Fibroblast of the conjunctiva (primary cell): ENCODE measurements at regions not wholly inside any gene's neighbourhood (a gene's known extent, or its start where the extent isn't known, plus 50 kb on each side); places are given as distances from the start of the nearest gene placed in this dataset.
A peak's percentile ranks its signal among the peaks of the same experiment; 100 is the strongest.
"Not testable (repeated sequence)": the region's sequence is repeated elsewhere in the genome, so short reads cannot be mapped to it uniquely, and the experiment has no call there.

Experiments used
- DNase-seq: peaks from one replicate; pipeline ENCODE4 v3.0.0-alpha.2; 2010; ENCODE audit warnings: low read depth

DNA sequence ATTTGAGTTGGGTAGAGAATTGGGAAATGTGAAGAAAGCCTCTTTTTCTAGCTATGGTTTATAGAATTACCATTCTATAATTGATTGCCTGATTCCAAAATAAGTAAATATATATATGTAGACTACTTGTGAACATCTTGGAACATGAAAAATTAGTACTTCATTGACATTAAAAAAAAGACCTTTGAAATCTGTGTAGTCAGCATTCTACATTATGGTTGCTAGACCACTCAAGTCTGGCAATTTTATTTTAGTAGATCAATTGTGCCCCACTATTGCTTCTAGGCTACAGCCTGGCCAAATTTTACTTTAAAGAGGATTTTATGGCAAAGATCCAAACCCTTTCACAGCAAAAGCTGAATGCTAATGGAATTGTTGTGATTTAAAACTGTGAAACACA, 279.8 kb downstream of the IKZF2 start:
- DNase-seq: no peak

DNA sequence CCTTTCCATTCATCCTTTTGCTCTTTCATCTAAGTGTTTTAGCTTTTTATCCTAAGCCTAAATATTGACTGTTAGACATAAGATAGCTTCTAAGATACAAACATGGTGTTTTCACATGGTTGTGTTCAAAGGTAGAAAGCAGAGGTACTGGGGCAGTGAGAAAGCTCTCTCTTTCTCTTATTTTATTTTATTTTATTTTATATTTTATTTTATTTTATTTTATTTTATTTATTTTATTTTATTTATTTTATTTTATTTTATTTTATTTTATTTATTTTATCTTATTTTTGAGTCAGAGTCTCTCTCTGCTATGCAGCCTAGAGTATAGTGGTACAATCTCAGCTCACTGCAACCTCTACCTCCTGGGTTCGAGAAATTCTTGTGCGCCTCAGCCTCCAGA, 287.2 kb downstream of the IKZF2 start:
- DNase-seq: no peak

DNA sequence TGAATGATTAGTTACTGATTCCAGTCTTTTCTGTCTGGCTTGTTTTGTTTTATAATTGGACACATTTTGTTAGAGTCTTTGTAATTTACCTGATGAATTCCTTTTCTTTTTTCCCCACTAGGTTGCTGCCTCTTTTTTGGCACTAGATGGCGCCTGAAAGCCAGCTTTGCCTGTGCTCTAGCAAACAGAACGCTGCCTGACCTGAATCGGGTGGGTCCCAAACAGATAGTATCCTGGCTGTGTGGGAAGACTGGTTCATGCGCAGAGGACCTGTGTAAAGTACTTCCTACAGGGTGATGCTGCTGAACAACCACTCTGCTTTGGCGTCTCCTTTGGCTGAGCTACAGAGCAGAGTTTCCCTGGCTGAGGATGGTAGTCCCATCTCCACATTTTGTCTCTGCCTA, 288.2 kb downstream of the IKZF2 start:
- peak; percentile 10 for DNase-seq

- DNase-seq: no peak
Observed at GRCh38 chr2:212858496-212858895, 292.9 kb downstream of the IKZF2 start.

GRCh38 chr2:212854771-212855170, 296.6 kb downstream of the IKZF2 start:
- no peak for DNase-seq

DNA sequence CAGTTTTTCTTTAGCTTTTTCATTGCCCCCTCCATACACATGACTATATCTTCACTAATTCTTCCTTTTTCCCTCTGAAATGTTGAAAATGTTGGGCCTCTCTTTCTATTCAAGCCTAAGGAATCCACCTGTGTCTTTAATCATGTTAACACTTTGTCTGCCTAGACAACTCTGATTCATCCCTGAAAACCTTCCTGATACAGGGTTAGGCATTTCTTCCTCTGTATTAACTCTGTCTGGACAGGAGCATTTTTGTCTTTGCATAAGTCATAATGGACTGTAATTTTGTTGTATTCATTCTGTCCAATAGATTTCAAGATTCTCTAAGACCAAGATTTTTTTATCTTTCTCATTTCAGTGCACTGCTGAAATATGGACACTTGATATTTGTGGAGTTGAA, 297.3 kb downstream of the IKZF2 start:
- DNase-seq: no peak

- DNase-seq: no peak
Observed at GRCh38 chr2:212845941-212846340, 305.5 kb downstream of the IKZF2 start.

GRCh38 chr2:212843409-212844199, 305.0 kb upstream of the ERBB4 start:
- peak; percentile 48 for DNase-seq

- DNase-seq: peak; percentile 26
Observed at GRCh38 chr2:212842544-212843185, 304.1 kb upstream of the ERBB4 start.

- no peak for DNase-seq
Observed at GRCh38 chr2:212841460-212841859, 302.9 kb upstream of the ERBB4 start.

DNA sequence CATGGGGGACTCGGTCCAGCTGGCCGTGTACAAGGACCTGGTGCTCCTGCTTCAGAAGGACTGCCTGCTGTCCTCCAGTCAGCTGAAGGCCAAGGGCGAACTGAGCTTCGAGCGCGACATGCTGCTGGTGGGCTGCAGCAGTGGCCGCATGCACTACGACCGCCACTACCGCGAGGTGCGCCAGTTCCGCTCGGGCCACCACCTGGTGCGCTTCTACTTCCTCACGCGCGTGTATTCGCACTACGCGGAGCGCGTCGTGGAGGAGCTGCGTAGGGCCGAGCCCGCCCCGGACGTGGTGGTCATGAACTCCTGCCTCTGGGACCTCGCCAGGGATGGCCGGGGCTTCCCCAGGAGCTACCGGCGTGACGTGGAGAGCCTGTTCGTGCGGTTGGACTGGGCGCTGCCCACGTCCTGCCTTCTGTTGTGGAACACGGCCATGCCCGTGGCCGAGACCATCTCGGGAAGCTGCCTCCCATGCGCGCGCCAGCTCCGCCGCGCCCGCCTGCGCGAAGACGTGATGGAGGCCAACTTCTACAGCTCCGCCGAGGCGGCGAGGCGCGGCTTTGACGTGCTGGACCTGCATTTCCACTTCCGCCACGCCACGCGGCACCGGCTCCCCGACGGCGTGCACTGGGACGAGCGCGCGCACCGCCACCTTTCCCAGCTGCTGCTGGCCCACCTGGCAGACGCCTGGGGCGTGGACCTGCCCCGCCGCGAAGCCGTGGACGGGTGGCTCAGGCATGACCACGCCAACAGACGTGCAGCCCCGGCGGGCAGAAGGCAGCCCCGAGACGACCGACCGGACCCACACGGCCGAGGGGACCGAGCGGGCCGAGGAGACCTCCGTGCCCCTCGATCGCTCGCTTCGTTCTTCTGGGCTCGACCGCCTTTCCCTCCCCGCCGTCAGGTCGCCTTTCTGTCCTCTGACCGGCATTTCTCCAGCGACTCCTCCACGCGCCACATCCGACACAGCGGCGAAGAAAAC, 293.9 kb upstream of the ERBB4 start:
- DNase-seq: no peak

DNA sequence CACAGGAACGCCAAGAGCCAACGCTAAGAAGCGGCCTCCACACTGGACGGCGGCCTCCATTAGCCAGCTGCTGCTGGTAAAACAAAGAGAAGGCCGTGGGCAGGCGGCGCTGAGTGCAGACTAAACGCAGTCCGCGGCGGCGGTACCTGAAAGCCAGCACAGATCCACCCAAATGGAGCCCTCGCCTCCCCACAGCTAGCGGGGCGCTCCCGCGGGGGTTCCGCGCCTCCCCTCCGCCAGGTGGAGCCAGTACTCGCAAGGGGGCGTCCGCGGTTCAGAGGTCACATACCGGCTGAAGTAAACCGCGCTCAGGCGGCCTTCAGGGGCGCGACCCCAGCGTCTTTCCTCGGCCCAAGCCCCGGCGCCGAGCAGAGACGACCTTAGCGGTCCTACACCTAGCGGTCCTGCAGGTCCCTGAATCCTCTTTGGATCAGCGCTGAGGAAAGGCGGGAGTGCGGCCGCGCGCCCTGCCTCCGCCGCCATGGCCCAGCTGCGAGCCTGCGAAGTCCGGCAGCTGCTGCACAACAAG, 293.1 kb upstream of the ERBB4 start:
- no peak for DNase-seq

- DNase-seq: no peak
Observed at GRCh38 chr2:212816267-212816666, 277.7 kb upstream of the ERBB4 start.

- no peak for DNase-seq
Observed at GRCh38 chr2:212815453-212815852, 276.9 kb upstream of the ERBB4 start.

DNA sequence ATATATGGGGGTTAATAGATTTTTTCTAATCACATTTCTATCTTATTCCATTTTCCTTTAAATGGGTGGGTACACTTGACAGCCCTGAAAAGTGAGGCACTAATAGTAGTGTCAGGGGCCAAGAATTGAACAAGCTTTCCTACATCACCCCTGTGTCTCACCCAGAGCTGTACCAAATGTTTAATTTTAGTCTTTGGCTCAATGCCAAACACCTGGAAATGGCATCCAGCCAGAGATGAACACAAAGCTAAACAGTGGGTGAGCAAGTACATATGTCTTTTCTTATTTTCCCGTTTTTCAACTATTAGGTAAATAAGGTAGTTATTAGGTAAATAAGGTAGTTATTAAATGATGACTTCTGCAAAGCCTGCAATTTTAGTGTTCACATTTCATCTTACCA, 276.3 kb upstream of the ERBB4 start:
- DNase-seq: no peak

DNA sequence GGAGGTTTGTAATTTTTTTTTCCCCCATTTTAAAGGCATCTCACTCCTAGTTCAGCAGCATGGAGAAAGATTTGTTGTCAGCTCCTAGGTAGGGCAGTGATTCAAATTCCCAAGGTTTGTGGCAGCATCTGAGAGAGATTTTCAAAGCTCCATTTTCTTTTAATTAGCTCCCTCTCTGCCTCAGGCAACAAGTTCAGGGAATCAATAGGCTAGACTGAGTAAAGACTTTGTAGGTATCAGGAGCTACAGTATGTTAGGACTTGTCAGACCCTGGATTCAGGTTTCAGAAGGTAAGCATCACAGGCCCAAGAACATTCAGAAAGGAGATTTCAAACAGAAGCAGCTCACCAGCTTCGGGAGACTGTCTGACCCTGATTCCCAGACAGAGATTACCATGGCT, 273.3 kb upstream of the ERBB4 start:
- no peak for DNase-seq

DNA sequence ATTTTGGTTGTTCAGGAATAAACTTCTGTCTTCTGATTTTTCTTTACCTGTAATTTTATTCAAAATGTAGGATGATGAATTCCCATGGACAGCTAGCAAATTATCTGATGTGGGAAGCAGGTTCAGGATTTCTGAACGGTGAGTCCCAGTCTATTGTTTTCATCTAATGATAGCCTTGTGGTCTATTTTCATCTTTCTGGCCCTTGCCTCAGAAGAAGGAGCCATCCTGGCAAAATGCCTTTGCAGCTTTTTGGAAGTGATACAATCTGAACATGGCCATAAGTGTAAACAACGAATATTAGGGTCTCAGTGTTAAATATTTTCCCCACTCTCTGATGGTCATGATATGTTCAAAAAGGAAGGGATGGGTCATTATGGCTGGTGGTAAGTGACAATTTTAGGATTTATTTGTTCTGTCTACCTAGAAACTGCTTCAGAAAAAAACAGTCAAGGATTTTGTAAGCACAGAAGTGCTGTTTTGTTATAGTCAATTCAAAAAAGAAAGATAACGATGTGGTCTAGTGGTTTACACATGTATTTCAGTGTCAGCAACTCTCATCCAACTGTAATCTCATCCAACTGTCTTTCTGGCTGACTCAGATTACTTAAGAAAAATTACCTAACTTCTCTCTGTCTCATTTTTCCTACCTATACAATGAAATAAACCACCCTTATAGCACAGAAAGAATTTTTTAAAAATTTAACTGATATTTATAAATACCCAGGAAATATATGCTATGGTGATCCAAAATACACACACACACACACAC, 272.6 kb upstream of the ERBB4 start:
- no peak for DNase-seq

- no peak for DNase-seq
Observed at GRCh38 chr2:212797484-212798205, 259.0 kb upstream of the ERBB4 start.

DNA sequence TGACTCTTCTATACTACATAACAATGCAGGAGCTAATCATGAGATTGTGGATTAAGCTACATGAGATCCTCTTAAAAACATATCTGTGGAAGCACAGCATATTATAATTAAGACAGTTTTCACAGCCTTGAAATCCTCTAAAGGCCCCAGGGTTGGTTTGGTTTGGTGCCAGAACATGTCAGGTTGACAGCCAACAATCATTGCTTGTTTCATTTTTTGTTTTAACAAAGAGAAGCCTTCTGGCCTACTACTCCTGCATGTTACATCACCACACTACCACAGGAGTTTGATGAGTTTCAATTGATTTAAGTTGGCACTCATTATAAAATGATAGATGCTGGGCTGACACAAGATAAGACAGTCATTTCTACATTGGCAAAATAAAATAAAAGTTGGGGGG, 255.9 kb upstream of the ERBB4 start:
- no peak for DNase-seq

GRCh38 chr2:212791569-212791968, 253.0 kb upstream of the ERBB4 start:
- DNase-seq: no peak

DNA sequence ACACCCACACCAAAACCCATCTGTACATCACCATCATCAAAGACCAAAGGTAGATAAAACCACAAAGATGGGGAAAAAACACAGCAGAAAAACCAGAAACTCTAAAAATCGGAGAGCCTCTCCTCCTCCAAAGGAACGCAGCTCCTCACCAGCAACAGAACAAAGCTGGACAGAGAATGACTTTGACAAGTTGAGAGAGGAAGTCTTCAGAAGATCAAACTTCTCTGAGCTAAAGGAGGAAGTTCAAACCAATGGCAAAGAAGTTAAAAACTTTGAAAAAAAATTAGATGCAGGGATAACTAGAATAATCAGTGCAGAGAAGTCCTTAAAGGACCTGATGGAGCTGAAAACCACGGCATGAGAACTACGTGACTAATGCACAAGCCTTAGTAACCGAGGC, 247.5 kb upstream of the ERBB4 start:
- DNase-seq: not testable (repeated sequence)
